HepG2 (cell line): ENCODE measurements at regions not wholly inside any gene's neighbourhood (a gene's known extent, or its start where the extent isn't known, plus 50 kb on each side); places are given as distances from the start of the nearest gene placed in this dataset.

ENCODE experiments used
- ATAC-seq: fragments of 200-7000 bp; cut with Tn5 transposase; 3 replicates; pipeline ENCODE4 v1.9.1; 2020; ENCODE audit warnings: mild to moderate bottlenecking, moderate library complexity
- BruUV-seq: library from RNA; stranded (reverse); fragments of 400-500 nt; replicated peaks from 2 replicates; lab custom pipeline; 2021; lab: Mats Ljungman, UMichigan
- CTCF ChIA-PET: fragments of 300-600 bp; formaldehyde crosslinking; extraction: SDS; loops from one replicate; lab custom pipeline; 2021; ENCODE audit warnings: low total read pairs, inconsistent platforms, low intra/inter-chr PET ratio; lab: Yijun Ruan, JAX
- POLR2A ChIA-PET: fragments of 350-600 bp; sonication (Branson Sonifier 250); formaldehyde crosslinking; loops from one replicate; lab custom pipeline; 2020; ENCODE audit warnings: antibody characterized with exemption, inconsistent platforms; lab: Yijun Ruan, JAX
- DNase-seq: peaks from one replicate; pipeline ENCODE4 v3.0.0-alpha.2; 2015; ENCODE audit warnings: low spot score
- FAIRE-seq: peaks from 3 replicates; lab custom pipeline; 2011; peaks lifted over from hg19 to GRCh38; lab: Jason Lieb, UNC
- H2AFZ ChIP-seq: one replicate; pipeline ENCODE4 v1.6.1; 2011; ENCODE audit warnings: low read length, inconsistent platforms
- H3K27ac ChIP-seq: fragments of 300-600 bp; 3 replicates; pipeline ENCODE4 v1.8.0; 2011; ENCODE audit warnings: mixed run types, mild to moderate bottlenecking, mixed read lengths, low read length, inconsistent platforms; ENCODE audit not compliant: insufficient read depth; ENCODE audit errors: extremely low read length
- H3K27me3 ChIP-seq, 2 experiments: fragments of 200-600 bp in 1 of 2; 2 replicates in 1 of 2; 3 replicates in 1 of 2; pipeline versions ENCODE4 v1.6.0 to v1.8.0; 2011; ENCODE audit warnings: low read length in 2 of 2, mild to moderate bottlenecking in 2 of 2, moderate library complexity in 2 of 2, inconsistent platforms in 1 of 2; ENCODE audit not compliant: insufficient read depth in 2 of 2, control insufficient read depth in 1 of 2
- H3K36me3 ChIP-seq, 2 experiments: fragments of 200-600 bp in 1 of 2; replicated peaks in 1 of 2; 2 replicates in 1 of 2; 3 replicates in 1 of 2; pipeline versions ENCODE4 v1.5.1 to v1.8.0; 2011; ENCODE audit warnings: low read length in 2 of 2, inconsistent platforms in 1 of 2; ENCODE audit not compliant: insufficient read depth in 2 of 2, control insufficient read depth in 1 of 2
- H3K4me1 ChIP-seq: 2 replicates; pipeline ENCODE4 v1.5.1; 2012; ENCODE audit warnings: low read length, inconsistent platforms; ENCODE audit not compliant: insufficient read depth
- H3K4me2 ChIP-seq: 2 replicates; pipeline ENCODE4 v1.6.0; 2011; ENCODE audit warnings: low read depth, low read length, inconsistent platforms
- H3K4me3 ChIP-seq, 3 experiments: fragments of 200-600 bp in 1 of 3; sonication (generic), shearing (Covaris generic) in 1 of 3; replicated peaks in 1 of 3; 2 replicates each; pipeline ENCODE4 v1.5.1; 2011 to 2016; ENCODE audit warnings: low read length in 3 of 3, inconsistent platforms in 2 of 3, low read depth in 2 of 3, mild to moderate bottlenecking in 2 of 3, control low read depth in 1 of 3, mixed read lengths in 1 of 3; ENCODE audit not compliant: insufficient read depth in 1 of 3
- H3K79me2 ChIP-seq: one replicate; pipeline ENCODE4 v1.6.1; 2011; ENCODE audit warnings: low read length, inconsistent platforms; ENCODE audit not compliant: insufficient read depth
- H3K9ac ChIP-seq: 2 replicates; pipeline ENCODE4 v1.6.0; 2011; ENCODE audit warnings: mild to moderate bottlenecking, low read depth, low read length, inconsistent platforms; ENCODE audit not compliant: insufficient read depth
- H3K9me3 ChIP-seq: 2 replicates; pipeline ENCODE4 v1.5.1; 2012; ENCODE audit warnings: mild to moderate bottlenecking, low read length
- H4K20me1 ChIP-seq: 2 replicates; pipeline ENCODE4 v1.6.0; 2011; ENCODE audit warnings: inconsistent platforms, mild to moderate bottlenecking, low read length, moderate library complexity; ENCODE audit not compliant: insufficient read depth
- HDAC6 ChIP-seq: fragments of 200-600 bp; sonication (generic); IDR thresholded peaks from 2 replicates; pipeline ENCODE4 v1.7.0; 2017; ENCODE audit warnings: mild to moderate bottlenecking, antibody characterized with exemption, low read length, low read depth
- HNRNPLL ChIP-seq: fragments of 200-400 bp; formaldehyde crosslinking; IDR thresholded peaks from 2 replicates; pipeline ENCODE4 v1.6.1; 2017; ENCODE audit warnings: mild to moderate bottlenecking, low read depth, low read length; ENCODE audit not compliant: poor library complexity, severe bottlenecking
- RARA ChIP-seq: IDR thresholded peaks from 2 replicates; pipeline ENCODE4 v1.6.1; 2016; ENCODE audit warnings: missing genetic modification reagents, missing compliant biosample characterization
- TCF7L2 ChIP-seq: IDR thresholded peaks from 2 replicates; pipeline ENCODE4 v1.6.1; 2011; ENCODE audit warnings: mild to moderate bottlenecking, low read depth, low read length, moderate library complexity
- ZBTB2 ChIP-seq: sonication (generic); formaldehyde crosslinking; IDR thresholded peaks from 2 replicates; pipeline ENCODE4 v1.8.0; 2022; ENCODE audit warnings: low read depth, missing genetic modification reagents
- ZC3H13 ChIP-seq: sonication (generic); formaldehyde crosslinking; IDR thresholded peaks from 2 replicates; pipeline ENCODE4 v1.8.1; 2023; ENCODE audit warnings: mild to moderate bottlenecking, missing genetic modification reagents, moderate library complexity
- ZNF451 ChIP-seq: sonication (generic); formaldehyde crosslinking; IDR thresholded peaks from 2 replicates; pipeline ENCODE4 v1.5.0; 2020; ENCODE audit warnings: mild to moderate bottlenecking, missing genetic modification reagents
- ZNF460 ChIP-seq: sonication (generic); formaldehyde crosslinking; IDR thresholded peaks from 2 replicates; pipeline ENCODE4 v1.5.1; 2020; ENCODE audit warnings: missing genetic modification reagents, mild to moderate bottlenecking, borderline replicate concordance
- ZNF670 ChIP-seq: sonication (generic); formaldehyde crosslinking; IDR thresholded peaks from 2 replicates; pipeline ENCODE4 v1.8.0; 2022; ENCODE audit warnings: mild to moderate bottlenecking, missing genetic modification reagents, borderline replicate concordance
- WGBS: methylation state at CpG from one replicate; pipeline ENCODE4 v1.1.6; 2017; ENCODE audit warnings: low lambda C conversion rate; 5-methylcytosine and 5-hydroxymethylcytosine counted together
- in situ Hi-C: cut with HindIII; loops from 2 replicates; pipeline ENCODE4 v1.10.0; 2017; ENCODE audit warnings: low pct_unique_long_range_greater_than_20kb; ENCODE audit not compliant: extremely low pct_ligation_motif_present
- intact Hi-C: fragments of 100-400 bp; cut with micrococcal nuclease; formaldehyde crosslinking; loops from one replicate; pipeline ENCODE4 v1.10.0; 2022; ENCODE audit not compliant: unreplicated experiment

- POLR2A ChIA-PET, result no interaction called here
- H4K20me1 ChIP-seq, result no peaks in the 10 kb centered on the region
- no peak overlapping the region for H2AFZ ChIP-seq
- H3K27ac ChIP-seq, result no peak overlapping the region
- in situ Hi-C loops (no loop called here), intact Hi-C loops (no loop called here)
- H3K9ac ChIP-seq, result no peak overlapping the region
- TF ChIP-seq TCF7L2, result no peak
- no peak for TF ChIP-seq ZNF451 (CRISPR knock-in tag)
- TF ChIP-seq, all 625 proteins: peak for 0
- DNase-seq, result no peak
- no peak for FAIRE-seq
- Histone ChIP-seq H3K36me3 (no peaks in the 10 kb centered on the region), H3K4me3 (no peak overlapping the region), H3K79me2 (no peaks in the 10 kb centered on the region), H3K9me3 (peaks cover 74% of the 10 kb centered on the region), H3K27me3 (no peaks in the 10 kb centered on the region), H3K4me1 (no peaks in the 10 kb centered on the region), H3K4me2 (no peak overlapping the region)
- CTCF ChIA-PET, result no interaction called here
- WGBS, result 3% methylated on average over 2 of the region's 2 CpGs
- no peak for ATAC-seq
- BruUV-seq, result no TSS peak
Measured at GRCh38 chr1:71156590-71156989, 75.8 kb upstream of the ZRANB2 start.

- in situ Hi-C loops, result no loop called here
- FAIRE-seq (no peak), ATAC-seq (no peak)
- Histone ChIP-seq H3K27me3 (no peaks in the 10 kb centered on the region), H4K20me1 (no peaks in the 10 kb centered on the region), H3K4me1 (no peaks in the 10 kb centered on the region), H3K27ac (no peak overlapping the region), H3K4me3 (no peak overlapping the region)
- WGBS, result 62% methylated on average over 3 of the region's 3 CpGs
- CTCF ChIA-PET, result no interaction called here
- TF ChIP-seq RARA (CRISPR knock-in tag), result no peak
- no peak for TF ChIP-seq ZNF670 (CRISPR knock-in tag)
- TF ChIP-seq HDAC6, result no peak
- TF ChIP-seq ZC3H13 (CRISPR knock-in tag), result no peak
- TF ChIP-seq ZNF460 (CRISPR knock-in tag), result no peak
- TF ChIP-seq ZBTB2, result no peak
- no peak for TF ChIP-seq HNRNPLL
- TF ChIP-seq, all 625 proteins: peak for 0
- Histone ChIP-seq H3K9ac (no peak overlapping the region), H3K4me2 (no peak overlapping the region), H3K36me3 (no peaks in the 10 kb centered on the region), H2AFZ (no peak overlapping the region), H3K79me2 (no peaks in the 10 kb centered on the region), H3K9me3 (peaks cover 53% of the 10 kb centered on the region)
- BruUV-seq, result no TSS peak
- DNase-seq, result no peak
- intact Hi-C loops, result no loop called here
- POLR2A ChIA-PET, result no interaction called here
Measured at GRCh38 chr1:71154429-71154828, 73.6 kb upstream of the ZRANB2 start.
